Neural cell (in vitro differentiated cells): ENCODE measurements at regions not wholly inside any gene's neighbourhood (a gene's known extent, or its start where the extent isn't known, plus 50 kb on each side); places are given as distances from the start of the nearest gene placed in this dataset.

Source experiments
- H2AFZ ChIP-seq: fragments of 200-600, 300-800 bp; sonication (generic), shearing (Covaris generic); 2 replicates; pipeline ENCODE4 v1.6.0; 2014; ENCODE audit warnings: low read depth, mild to moderate bottlenecking, antibody characterized with exemption, low read length, moderate library complexity
- H3F3A ChIP-seq: fragments of 200-600 bp; shearing (Covaris generic); 2 replicates; pipeline ENCODE4 v1.6.1; 2016; ENCODE audit warnings: mild to moderate bottlenecking, moderate library complexity, mixed read lengths, antibody characterized with exemption, low read length; ENCODE audit not compliant: insufficient read depth, poor library complexity, severe bottlenecking
- H3K27ac ChIP-seq: fragments of 200-600, 300-800 bp; sonication (generic), shearing (Covaris generic); 2 replicates; pipeline ENCODE4 v1.5.1; 2014; ENCODE audit warnings: mild to moderate bottlenecking, low read length, moderate library complexity
- H3K27me3 ChIP-seq: fragments of 300-800, 200-600 bp; sonication (generic), shearing (Covaris generic); 2 replicates; pipeline ENCODE4 v1.6.0; 2014; ENCODE audit warnings: mild to moderate bottlenecking, low read depth, low read length, moderate library complexity; ENCODE audit not compliant: insufficient read depth
- H3K36me3 ChIP-seq: fragments of 300-800, 200-600 bp; sonication (generic), shearing (Covaris generic); 2 replicates; pipeline ENCODE4 v1.5.1; 2014; ENCODE audit warnings: mild to moderate bottlenecking, antibody characterized with exemption, low read length, moderate library complexity; ENCODE audit not compliant: insufficient read depth
- H3K4me2 ChIP-seq: fragments of 300-800, 200-600 bp; sonication (generic), shearing (Covaris generic); 2 replicates; pipeline ENCODE4 v1.6.0; 2014; ENCODE audit warnings: mild to moderate bottlenecking, low read length
- H3K4me3 ChIP-seq: fragments of 300-800, 200-600 bp; sonication (generic), shearing (Covaris generic); 2 replicates; pipeline ENCODE4 v1.5.1; 2014; ENCODE audit warnings: mild to moderate bottlenecking, low read length, moderate library complexity
- H3K79me2 ChIP-seq: fragments of 200-600 bp; shearing (Covaris generic); replicated peaks from 2 replicates; pipeline ENCODE4 v1.6.0; 2014; ENCODE audit warnings: mild to moderate bottlenecking, low read length, moderate library complexity; ENCODE audit not compliant: insufficient read depth
- H3K9ac ChIP-seq: fragments of 300-800, 200-600 bp; sonication (generic), shearing (Covaris generic); 2 replicates; pipeline ENCODE4 v1.6.1; 2016; ENCODE audit warnings: mild to moderate bottlenecking, low read length, mixed read lengths
- H3K9me2 ChIP-seq: fragments of 200-600 bp; shearing (Covaris generic); 2 replicates; pipeline ENCODE4 v1.6.1; 2016; ENCODE audit warnings: mild to moderate bottlenecking, low read length, mixed read lengths; ENCODE audit not compliant: insufficient read depth
- H3K9me3 ChIP-seq: fragments of 200-600, 300-800 bp; sonication (generic), shearing (Covaris generic); 2 replicates; pipeline ENCODE4 v1.6.1; 2016; ENCODE audit warnings: mild to moderate bottlenecking, mixed run types, low read length, moderate library complexity, mixed read lengths
- H4K20me1 ChIP-seq: fragments of 200-600 bp; shearing (Covaris generic); 2 replicates; pipeline ENCODE4 v1.6.1; 2016; ENCODE audit warnings: mild to moderate bottlenecking, mixed run types; ENCODE audit not compliant: insufficient read depth
- EP300 ChIP-seq: fragments of 450-650 bp; conservative IDR thresholded peaks from 2 replicates; pipeline ENCODE4 v1.6.1; 2014; ENCODE audit warnings: antibody characterized with exemption, mild to moderate bottlenecking, moderate library complexity; ENCODE audit not compliant: poor library complexity, severe bottlenecking
- EZH2 ChIP-seq: fragments of 200-600, 300-800 bp; shearing (Covaris generic), sonication (generic); IDR thresholded peaks from 2 replicates; pipeline ENCODE4 v1.6.1; 2014; ENCODE audit warnings: antibody characterized with exemption, low read length, borderline replicate concordance, mild to moderate bottlenecking; ENCODE audit not compliant: insufficient read depth, poor library complexity, severe bottlenecking
- MXI1 ChIP-seq: fragments of 450-650 bp; conservative IDR thresholded peaks from 2 replicates; pipeline ENCODE4 v1.6.1; 2014; ENCODE audit warnings: antibody characterized with exemption, mild to moderate bottlenecking; ENCODE audit not compliant: poor library complexity, severe bottlenecking
- POLR2AphosphoS5 ChIP-seq: IDR thresholded peaks from 2 replicates; pipeline ENCODE4 v1.6.1; 2012
- RAD21 ChIP-seq: fragments of 450-650 bp; conservative IDR thresholded peaks from 2 replicates; pipeline ENCODE4 v1.6.1; 2014; ENCODE audit warnings: antibody characterized with exemption, mild to moderate bottlenecking, moderate library complexity
- REST ChIP-seq: IDR thresholded peaks from 2 replicates; pipeline ENCODE4 v1.6.1; 2012; ENCODE audit warnings: borderline replicate concordance
- SMC3 ChIP-seq: fragments of 450-650 bp; conservative IDR thresholded peaks from 2 replicates; pipeline ENCODE4 v1.6.1; 2014; ENCODE audit warnings: antibody characterized with exemption, mild to moderate bottlenecking, moderate library complexity; ENCODE audit not compliant: poor library complexity
- TAF1 ChIP-seq: IDR thresholded peaks from 2 replicates; pipeline ENCODE4 v1.6.1; 2012; ENCODE audit warnings: low read depth
- TF ChIP-seq, protein P1 (sequence below): fragments of 450-650 bp; IDR thresholded peaks from 2 replicates; pipeline ENCODE4 v1.5.1; 2014; ENCODE audit warnings: antibody characterized with exemption, mild to moderate bottlenecking, moderate library complexity; ENCODE audit not compliant: poor library complexity, severe bottlenecking

DNA sequence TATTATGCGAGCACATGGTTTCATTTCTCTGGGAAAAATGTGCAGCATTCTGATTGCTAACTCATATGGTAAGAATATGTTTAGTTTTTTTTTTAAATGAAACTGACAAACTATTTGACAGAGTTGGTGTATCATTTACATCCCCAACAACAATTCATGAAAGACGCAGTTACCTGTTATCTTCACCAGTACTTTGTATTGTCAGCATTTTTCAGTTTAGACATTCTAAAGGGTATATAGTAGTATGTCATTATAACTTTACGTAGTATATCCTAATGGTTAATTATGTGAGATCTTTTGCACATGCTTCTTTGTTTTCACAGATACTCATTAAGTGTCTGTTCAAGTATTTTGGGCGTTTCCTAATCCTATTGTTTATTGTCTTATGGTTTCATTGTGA lies 891.1 kb upstream of the AGA start:
- Histone ChIP-seq H3K79me2 (no peaks in the 10 kb centered on the region), H3K27me3 (no peaks in the 10 kb centered on the region), H2AFZ (no peak overlapping the region), H3K4me3 (no peak overlapping the region), H3F3A (no peaks in the 10 kb centered on the region), H3K9me3 (no peaks in the 10 kb centered on the region), H3K4me2 (no peak overlapping the region), H3K36me3 (no peaks in the 10 kb centered on the region), H3K27ac (no peak overlapping the region), H3K9ac (no peak overlapping the region), H4K20me1 (no peaks in the 10 kb centered on the region), H3K9me2 (no peaks in the 10 kb centered on the region)
- TF ChIP-seq RAD21 (no peak), REST (no peak), POLR2AphosphoS5 (no peak), EZH2 (no peak), EP300 (no peak), SMC3 (no peak), MXI1 (no peak)
- TF ChIP-seq, protein P1, sequence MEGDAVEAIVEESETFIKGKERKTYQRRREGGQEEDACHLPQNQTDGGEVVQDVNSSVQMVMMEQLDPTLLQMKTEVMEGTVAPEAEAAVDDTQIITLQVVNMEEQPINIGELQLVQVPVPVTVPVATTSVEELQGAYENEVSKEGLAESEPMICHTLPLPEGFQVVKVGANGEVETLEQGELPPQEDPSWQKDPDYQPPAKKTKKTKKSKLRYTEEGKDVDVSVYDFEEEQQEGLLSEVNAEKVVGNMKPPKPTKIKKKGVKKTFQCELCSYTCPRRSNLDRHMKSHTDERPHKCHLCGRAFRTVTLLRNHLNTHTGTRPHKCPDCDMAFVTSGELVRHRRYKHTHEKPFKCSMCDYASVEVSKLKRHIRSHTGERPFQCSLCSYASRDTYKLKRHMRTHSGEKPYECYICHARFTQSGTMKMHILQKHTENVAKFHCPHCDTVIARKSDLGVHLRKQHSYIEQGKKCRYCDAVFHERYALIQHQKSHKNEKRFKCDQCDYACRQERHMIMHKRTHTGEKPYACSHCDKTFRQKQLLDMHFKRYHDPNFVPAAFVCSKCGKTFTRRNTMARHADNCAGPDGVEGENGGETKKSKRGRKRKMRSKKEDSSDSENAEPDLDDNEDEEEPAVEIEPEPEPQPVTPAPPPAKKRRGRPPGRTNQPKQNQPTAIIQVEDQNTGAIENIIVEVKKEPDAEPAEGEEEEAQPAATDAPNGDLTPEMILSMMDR = no peak

DNA sequence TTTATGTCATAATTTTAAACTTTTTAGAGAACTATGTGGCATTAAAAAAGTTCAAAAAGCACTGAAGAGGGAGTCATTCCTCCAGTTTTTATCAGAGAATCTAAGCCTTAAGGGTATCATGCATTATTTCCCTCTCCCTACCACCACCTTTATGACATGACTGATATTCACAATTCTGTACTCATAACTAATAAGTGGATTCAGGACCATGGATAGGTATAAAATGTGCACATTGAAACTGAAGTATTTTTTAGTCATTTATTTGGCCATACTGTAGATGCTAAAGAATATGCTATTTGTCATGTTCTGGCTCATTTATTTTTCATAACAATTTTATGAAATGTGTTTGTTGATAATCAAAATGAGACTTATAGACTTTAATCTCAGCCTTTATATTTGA lies 897.5 kb upstream of the AGA start:
- no peak overlapping the region for H2AFZ ChIP-seq
- H3K4me2 ChIP-seq = no peak overlapping the region
- no peaks in the 10 kb centered on the region for H3F3A ChIP-seq
- H4K20me1 ChIP-seq = no peaks in the 10 kb centered on the region
- TF ChIP-seq REST (no peak), MXI1 (no peak), EZH2 (no peak), EP300 (no peak), TAF1 (no peak), POLR2AphosphoS5 (no peak), SMC3 (no peak), RAD21 (no peak)
- TF ChIP-seq, protein P1 = no peak
- no peaks in the 10 kb centered on the region for H3K36me3 ChIP-seq
- no peak overlapping the region for H3K27ac ChIP-seq
- no peaks in the 10 kb centered on the region for H3K9me3 ChIP-seq
- H3K9me2 ChIP-seq = no peaks in the 10 kb centered on the region
- H3K27me3 ChIP-seq = no peaks in the 10 kb centered on the region
- no peak overlapping the region for H3K9ac ChIP-seq
- no peaks in the 10 kb centered on the region for H3K79me2 ChIP-seq
- H3K4me3 ChIP-seq = no peak overlapping the region
